ENCODE measurements at regions not wholly inside any gene's neighbourhood (a gene's known extent, or its start where the extent isn't known, plus 50 kb on each side); places are given as distances from the start of the nearest gene placed in this dataset.

DNA sequence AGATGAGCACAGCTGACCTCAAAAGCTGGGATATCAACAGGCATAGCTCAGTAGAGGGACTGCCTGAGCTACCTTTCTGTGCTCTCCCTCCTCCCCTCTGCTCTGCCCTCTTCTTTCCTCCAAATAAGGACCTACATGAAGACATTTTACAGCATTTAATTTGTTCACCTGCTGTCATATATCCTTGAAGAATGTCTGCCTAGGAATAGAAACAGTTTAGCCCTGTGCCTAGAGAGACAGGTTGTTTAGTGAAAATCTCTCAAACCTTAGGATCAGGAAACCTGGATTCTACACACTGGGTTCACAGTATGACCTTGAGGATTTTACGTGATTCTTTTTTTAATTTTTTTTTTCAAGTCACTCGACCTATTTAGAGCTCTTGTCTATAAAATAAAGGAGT lies 213.0 kb upstream of the SETBP1 start:
- DNase-seq: no peak

DNA sequence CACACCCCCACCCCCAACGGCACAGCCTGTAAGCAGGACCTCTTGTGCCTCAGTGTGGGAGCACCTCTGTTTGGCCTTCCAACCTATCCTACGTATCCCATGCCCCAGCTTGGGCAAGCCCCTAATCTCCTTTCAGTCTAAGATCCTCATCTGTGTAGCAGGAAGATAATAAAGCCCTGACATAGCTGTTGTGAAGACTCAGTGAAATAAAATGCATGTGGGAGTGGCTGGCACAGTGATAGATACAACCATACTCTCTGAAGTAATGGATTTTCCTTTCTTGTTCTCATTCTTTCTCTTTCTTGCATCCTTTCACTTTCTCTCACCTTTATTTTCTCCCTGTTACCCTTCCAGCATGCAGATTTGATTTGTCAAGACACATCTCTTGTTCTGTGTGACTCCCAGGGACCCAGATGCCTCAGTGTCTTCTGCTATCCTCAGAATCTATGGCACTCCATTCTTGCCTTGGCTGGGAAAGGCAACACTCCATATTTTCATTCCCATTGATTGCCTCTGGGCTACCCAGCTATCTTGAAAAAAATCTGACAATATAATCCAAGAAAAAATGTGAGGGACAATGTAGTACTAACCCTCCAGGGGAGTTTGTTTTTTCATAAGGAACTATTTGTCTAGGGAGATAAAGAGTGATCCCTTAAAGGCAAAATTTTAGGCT lies 207.2 kb upstream of the SETBP1 start:
- no peak for DNase-seq

DNA sequence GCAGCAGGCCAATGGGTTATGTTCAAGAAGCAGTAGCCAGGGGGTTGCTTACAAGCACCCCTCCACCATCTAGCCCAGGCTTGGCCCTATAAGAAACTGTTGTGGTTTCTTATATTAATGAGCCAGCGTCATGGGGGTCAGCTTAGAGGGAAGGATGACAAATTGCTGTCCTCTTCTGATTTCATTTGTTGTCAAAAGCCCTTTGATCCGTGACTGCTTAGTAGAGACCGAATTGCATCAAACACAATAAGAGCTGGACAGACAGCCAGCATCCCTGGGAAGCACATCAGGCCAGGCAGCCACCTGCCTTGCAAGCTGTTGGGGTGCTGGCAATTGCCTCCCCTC lies 206.6 kb upstream of the SETBP1 start:
- DNase-seq: no peak

DNA sequence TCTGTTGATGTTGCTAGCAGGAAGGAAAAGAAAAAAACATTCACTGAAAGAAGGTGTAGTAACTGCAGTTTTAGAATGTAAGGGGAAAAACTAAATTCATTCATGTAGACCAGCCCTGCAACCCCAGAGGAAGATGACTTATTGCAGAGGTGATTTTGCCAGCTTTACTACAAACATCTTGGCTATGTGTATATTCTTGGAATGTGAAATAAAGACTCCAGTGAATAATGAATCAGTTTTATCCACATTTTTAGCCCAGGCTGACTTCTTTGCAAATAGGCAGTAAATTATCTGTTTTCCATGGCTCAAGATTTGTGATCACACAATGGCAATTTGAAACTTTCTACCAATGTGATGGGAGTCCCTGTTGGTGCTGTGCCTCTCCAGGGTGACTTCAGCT lies 206.1 kb upstream of the SETBP1 start:
- DNase-seq: no peak

DNA sequence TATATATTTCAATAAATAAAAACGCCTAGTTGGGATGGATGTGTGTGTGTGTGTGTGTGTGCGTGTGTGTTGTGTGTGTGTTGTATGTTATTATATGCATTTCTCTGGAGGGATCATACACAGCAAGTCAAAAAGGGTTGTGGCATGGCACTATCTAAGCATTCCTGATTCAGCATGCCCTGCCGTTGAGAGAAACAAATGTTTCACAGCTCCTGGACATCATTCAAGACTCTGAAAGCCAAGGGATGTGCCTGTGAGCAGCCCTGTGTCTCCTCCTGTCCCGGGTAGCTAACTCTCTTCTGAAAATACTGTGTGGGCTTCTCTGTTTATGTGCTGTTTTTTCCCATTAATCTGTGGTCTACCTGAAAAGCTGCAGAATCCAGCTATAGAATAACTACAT lies 197.9 kb upstream of the SETBP1 start:
- no peak for DNase-seq

DNA sequence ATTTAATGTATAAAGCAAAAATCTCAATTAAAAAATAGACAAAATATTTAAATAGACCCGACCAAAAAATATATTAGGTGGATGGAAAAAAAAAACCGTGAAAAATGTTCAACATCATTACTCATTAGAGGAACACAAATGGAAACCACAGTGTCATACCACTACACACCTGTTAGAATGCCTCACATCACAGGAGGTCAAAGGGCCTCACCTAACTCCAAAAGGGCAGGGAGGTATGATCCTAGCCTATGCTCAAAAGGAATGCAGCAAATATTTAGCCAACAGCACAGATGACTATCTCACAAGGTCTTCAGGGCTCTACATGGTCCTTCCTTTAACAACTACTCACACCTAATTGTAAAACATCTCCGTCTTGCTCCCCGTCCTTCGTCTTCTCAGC lies 185.5 kb upstream of the SETBP1 start:
- no peak for DNase-seq

DNA sequence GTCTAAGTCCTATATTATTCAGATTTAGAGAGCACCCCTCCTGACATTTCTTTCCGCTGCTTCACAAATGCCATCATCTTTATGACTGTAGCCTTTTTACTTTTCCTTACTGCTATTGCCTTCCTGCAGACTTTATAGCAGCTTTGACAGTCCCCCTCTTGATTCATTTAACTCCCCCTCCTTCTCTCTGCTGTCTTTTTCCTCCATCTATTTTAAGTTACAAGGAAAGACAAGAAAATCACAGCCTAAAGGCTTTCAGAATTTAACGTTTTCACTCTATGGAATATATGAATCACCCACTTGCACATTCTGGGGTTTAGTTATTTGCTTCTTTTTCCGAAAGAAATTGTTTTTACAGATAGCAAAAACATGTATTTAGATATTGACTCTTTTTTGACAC lies 183.4 kb upstream of the SETBP1 start:
- DNase-seq: no peak

DNA sequence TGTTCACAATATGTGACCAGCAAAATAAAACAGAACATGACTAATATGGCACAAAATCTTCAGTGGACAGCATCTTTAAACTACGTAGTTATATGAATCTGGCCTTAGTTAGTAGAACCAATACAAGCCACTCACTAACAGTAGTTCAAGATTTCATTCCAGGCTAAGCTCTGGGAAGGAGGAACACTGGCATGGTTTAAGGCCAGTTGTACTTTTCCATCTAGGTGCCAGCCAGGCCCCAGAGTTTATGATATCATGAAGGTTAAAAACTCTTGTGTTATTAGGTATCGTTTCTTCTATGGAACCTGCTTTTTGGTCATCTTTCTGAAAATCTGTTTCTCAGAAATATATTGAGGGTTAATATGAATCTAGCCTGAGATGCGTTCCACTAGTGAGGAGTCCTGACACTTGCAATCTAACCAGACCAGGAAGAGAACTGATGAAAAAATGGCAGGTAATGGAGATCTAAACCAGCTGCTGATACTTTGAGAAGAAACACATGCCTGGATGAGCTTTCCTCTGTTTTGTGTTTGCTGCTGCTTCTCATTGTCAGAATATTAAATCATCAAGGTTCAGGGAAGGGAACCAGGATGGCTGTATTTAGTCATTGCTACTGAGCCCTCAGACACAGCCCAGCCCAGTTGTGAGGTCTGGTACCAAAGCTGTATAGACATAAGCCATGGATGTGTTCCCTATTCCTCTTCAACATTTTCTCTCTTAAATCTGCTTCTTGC lies 182.8 kb upstream of the SETBP1 start:
- DNase-seq: no peak

DNA sequence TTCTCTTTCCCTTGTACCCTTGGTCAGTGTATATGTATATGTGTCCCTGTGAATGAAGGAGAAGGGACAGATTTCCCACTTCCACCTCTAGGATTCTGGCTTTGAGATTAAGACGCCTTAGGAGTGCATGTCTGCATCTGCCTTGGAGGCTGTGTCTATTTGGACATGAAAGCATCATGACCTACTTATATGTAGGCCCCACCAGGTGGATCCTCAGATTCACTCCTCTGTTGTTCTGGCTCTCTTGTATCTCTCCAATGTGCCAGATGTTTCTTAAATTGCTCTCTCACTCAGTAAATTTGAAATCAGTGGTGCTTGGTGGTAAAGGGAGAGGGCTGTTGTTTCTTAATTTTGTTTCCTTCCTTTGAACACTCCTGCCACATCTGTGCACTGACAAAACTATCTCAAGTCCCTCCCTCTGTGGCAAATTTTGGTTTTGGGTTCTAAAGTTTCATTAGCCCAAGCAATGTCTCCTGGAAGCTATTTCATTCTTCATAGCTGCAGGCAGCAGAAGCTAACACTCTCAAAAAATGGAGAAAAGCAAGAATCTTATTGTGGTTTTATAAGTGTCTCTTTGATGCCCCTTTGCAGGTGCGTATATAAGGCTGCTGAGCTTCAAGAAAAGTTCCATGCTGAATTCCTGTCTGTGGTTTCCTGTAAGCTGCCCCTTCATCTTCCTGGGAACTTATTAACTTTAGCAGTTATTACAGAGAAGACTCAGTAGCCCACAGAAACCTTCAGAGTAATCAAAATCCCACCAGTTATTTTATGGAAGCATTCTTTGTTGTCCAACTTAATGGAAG lies 179.7 kb upstream of the SETBP1 start:
- DNase-seq: no peak

DNA sequence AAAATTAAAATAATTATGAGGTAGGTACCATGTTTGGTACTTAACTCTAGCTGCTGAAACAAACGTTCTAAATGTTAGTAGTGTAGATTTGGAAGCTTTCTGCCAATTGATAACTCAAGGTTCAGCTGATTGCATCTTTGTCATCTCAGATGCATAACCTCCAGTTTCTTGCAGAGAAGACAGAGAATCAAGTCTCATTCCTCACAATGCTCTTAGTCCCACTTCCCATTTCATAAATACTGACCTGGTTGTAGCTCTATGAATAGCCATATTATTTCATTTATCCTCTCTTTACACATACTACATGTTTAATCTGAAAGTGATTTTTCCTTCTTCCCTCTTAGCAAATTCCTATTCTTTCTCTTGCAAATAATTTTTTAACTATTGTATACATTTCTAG lies 178.5 kb upstream of the SETBP1 start:
- no peak for DNase-seq

DNA sequence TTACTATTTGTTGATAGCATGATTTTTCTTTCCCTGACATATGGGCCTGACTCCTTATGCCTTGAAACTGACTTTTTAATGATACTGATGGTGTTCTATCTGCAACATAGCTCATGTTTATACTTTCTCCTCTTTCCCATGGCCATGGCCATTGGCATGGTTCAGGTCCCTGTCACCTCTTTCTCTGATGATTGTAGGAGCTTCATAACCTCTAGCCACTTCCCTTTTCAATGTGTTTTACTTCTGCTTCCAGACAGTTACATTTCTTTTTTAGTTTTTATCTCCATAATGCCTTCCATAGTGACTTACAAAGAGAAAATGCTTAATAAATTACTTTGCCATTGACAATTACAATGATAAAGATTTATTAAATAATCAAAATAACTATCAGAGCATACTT lies 177.9 kb upstream of the SETBP1 start:
- DNase-seq: no peak

DNA sequence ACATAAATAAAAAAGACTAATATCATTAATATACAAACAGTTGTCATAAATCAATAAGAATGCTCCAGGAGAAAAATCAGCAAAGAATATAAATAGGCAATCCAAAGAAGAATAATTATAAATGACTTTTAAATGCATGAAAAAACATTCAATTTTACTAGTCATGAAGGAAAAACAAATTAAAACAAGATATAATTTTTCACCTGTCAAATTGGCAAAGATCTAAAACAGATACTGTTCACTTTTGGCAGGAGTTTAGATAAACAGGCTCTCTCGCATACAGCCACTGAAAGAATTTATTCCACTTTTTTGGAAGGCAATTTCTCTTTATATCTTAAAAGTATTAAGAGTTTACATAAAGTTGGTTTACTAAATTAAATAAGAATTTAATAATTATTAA lies 176.8 kb upstream of the SETBP1 start:
- no peak for DNase-seq

DNA sequence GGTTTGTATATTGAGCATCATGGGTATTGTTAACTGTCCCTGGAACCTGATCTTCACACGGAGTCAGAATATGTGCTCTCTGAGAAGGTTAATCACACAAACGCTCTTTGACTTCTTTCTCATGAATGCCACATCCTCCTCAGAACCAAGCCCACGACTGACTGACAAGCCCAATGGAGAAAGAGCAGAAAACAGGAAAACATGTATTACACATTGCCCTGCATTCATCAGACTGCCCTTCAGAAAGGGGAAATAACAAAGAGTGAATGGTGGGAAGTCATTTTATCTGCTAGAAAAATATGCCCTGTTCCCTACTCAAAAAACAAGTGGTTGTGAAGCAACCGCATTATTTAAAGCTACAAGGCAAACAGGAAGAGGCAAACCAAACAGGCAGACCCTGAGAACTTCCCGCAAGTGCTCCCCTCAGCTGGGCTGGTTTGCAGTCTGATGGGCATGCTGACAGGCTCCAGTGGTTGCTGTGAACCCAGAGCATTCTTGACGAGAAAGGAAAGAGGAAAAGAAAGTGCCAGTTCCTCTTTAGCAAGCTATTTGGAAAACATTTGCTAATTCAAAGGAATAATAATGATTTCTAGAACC lies 172.9 kb upstream of the SETBP1 start:
- no peak for DNase-seq

DNA sequence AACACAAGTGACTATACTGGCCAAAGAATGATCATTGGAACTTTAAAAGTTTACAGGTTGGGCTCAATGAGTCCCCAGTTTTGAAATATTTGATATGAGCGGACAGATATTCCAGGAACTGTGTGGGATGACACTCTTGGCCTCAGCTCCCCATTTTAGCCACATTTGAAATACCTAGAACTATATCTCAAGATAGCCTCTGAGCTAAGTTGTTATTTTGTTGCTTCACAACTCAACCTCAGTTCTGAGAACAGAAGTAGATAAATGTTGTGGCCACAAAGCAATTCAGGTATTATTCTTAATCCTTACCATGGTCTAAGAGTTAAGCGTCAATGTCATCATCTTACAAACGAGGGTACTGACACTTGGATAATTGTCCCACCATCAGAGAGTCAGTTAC lies 172.2 kb upstream of the SETBP1 start:
- no peak for DNase-seq

DNA sequence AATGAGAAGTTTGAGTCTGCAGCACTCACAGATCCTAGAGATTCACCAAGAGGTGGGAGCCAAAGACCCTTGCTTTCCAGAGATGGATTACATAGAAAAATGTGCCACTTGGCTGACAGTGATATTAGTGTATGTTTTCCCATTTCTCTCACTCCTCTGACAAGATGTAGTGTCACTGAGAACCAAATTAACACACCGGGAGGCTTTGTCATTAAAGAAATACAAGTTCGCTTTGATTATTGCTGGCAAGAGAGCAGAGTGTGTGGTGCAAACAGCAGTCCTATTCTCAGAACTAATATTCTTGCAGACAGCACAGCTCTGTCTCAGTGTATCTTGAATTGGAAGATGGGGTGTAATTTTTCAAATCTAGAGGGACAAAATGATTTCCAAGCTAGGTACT lies 171.6 kb upstream of the SETBP1 start:
- no peak for DNase-seq

DNA sequence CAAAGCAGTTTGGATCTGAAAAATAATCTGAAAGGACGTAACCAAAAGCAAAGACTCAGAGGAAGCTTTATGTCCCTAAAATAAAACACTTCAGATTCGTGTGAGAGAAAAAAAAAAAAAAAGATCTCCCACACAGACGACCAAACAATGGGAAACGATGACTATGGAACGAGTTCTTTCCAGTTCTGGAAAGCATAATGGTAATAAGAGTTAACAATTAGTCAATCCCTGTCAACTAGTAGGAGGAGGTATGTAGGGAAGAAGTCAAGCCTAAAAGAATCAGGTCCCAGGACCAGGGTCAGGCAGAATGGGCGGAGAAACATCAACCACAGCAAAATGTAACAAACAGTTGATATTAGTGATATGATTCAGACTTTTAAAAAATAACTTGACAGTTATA lies 170.3 kb upstream of the SETBP1 start:
- DNase-seq: no peak

DNA sequence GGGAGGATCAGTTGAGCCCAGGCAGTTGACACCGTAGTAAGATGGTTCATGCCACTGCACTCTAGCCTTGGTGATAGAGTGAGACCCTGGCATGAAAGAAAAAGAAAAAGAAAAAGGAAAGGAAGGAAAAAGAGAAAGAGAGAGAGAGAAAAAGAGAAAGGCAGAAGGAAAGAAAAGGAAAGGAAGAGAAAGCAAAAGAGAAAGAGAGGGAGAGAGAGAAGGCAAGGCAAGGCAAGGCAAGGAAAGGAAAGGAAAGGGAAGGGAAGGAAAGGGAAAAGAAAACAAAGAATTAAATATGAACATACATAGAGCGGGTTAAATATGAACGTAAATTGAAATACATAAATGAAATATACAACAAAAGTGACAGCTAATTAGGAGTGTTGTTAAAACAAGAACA lies 167.5 kb upstream of the SETBP1 start:
- DNase-seq: no peak

DNA sequence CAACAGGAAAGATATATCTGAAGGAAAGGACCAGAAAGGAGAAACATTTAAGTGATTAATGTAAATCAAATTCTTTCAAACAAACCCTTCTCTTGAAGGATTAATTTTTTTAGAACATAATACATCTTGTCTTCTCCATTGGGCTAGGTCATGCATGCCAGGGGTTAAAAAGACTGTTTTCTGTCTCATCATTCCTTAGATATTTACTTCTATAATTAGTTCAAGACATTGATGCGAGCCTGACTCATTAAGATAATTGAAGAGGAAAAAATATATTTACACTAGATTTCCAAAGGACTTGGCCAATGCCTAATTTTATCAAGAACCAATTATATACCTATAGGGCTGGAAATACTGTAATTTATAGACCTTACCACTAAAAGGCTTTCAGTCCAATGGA lies 166.6 kb upstream of the SETBP1 start:
- no peak for DNase-seq

DNA sequence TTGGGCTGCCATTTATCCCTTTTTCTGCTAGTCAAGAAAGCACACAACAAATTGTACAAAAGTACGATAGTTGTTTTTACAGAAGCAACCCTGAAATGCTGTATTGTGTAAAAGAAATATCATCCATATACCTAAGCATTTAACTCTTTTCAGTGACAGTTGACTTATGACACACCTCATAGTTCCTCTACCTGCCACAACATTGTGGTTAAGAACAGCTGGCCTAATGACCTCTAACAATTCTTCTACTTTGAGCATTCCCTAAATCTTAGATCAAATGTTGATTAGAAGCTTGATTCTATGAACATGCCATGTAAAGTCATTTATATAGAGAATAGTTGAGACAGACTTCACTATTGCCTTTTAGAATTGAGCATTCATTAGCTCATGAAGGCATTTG lies 165.9 kb upstream of the SETBP1 start:
- no peak for DNase-seq

DNA sequence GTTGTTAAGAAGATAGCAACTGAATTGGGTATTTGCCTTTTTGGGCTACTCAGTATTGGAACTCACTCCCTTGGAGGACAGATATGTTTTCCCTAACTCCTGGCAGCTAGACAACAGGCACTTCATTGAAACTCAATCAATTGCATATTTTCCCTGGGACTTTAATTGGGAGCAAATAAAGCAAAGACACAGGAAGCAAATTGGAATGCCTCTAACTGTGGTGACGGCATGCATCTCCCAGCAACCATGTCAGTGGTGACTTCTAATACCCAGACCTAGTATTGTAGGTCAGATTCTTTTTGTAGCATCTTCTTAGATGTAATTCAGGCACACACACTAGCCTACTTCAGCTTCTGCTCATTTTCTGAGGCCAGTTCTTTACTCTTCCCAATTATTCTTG lies 164.2 kb upstream of the SETBP1 start:
- DNase-seq: no peak

DNA sequence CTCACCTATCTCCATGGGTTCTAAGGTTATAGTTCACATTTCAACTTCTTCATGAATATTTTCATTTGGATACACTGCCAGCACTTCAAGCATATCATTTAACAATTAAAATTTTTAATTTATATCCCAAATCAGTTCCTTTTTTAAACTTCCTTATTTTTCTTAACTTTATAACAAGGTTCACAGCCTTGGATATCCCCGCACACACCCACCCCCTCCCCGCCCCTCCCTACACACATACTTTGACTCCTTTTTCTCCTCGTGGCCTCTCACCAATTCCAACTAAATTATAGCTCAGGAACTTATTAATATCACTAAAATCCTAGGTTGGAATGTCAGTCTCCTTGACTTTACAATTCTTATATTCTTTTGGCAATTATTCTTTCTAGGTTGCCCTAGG lies 163.6 kb upstream of the SETBP1 start:
- DNase-seq: no peak

DNA sequence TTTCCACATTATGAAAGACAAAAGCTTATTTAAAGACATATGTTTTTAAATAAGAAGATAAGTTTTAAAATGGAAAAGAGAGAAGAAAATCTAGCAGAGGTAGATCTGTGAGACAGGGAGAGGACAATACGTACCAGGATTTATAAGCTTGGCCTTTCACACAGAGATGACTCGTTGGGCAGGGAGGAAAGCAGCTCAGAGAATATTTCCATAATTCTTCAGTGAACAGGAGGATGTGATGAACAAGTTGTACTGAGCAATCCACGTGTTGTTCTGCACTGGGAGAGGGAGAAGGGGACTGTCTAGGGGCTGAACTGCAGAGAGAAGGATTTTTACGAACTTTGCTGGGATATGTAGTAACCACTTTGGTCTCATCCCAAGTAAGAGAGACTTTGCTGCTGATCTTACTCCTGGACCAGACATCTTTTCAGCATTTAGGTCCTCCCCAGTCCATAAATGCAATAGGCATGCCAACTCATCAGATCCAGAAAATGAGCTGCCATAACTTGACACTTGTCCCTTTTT lies 162.5 kb upstream of the SETBP1 start:
- DNase-seq: no peak

DNA sequence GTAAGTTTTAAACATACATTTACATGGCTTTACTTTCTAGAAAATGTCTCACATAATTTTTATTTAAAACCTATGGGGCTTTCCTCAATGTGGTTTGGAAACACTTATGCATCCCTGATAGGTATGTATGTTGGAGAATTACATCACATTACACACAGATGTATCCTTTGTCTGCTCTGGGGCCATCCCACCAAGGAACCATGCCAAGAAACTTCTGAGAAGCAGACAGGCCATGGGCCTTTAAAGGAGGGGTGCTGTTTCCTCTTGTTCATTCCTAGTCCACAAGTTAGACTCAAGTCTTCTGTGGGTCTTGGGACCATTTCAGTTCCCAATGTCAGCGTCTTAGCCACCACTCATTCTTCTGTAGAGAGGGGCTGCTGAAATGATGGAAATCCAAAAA lies 162.0 kb upstream of the SETBP1 start:
- no peak for DNase-seq
